Spleen (tissue), 11 donors: ENCODE measurements at regions not wholly inside any gene's neighbourhood (a gene's known extent, or its start where the extent isn't known, plus 50 kb on each side); places are given as distances from the start of the nearest gene placed in this dataset.

ENCODE experiments used
- DNase-seq: peaks from one replicate; pipeline ENCODE4 v3.0.0-alpha.2; 2020
- H3K27ac ChIP-seq, 8 donors: fragments of 200-600 bp; sonication (generic) in 7 of 8; 1 replicate in 4 of 8; 2 replicates in 4 of 8; pipeline versions ENCODE4 v1.5.0 to v1.8.0; 2016 to 2021; ENCODE audit warnings: inconsistent platforms in 4 of 8, mild to moderate bottlenecking in 4 of 8, moderate library complexity in 1 of 8
- H3K27me3 ChIP-seq, 7 donors: fragments of 200-600 bp; sonication (generic) in 6 of 7; replicated peaks in 1 of 7; 1 replicate in 4 of 7; 2 replicates in 3 of 7; pipeline versions ENCODE4 v1.5.0 to v1.8.0; 2016 to 2021; ENCODE audit warnings: inconsistent platforms in 3 of 7, mild to moderate bottlenecking in 1 of 7
- H3K36me3 ChIP-seq, 6 donors: fragments of 200-600 bp; sonication (generic) in 5 of 6; 1 replicate in 4 of 6; 2 replicates in 2 of 6; pipeline versions ENCODE4 v1.5.0 to v1.8.0; 2016 to 2021; ENCODE audit warnings: inconsistent platforms in 2 of 6
- H3K4me1 ChIP-seq, 6 donors: fragments of 200-600 bp; sonication (generic) in 5 of 6; 1 replicate in 3 of 6; 2 replicates in 3 of 6; pipeline versions ENCODE4 v1.5.0 to v1.8.0; 2016 to 2021; ENCODE audit warnings: inconsistent platforms in 3 of 6
- H3K4me3 ChIP-seq, 8 donors: fragments of 200-600 bp; sonication (generic) in 7 of 8; 1 replicate in 4 of 8; 2 replicates in 4 of 8; pipeline versions ENCODE4 v1.5.0 to v1.8.0; 2016 to 2021; ENCODE audit warnings: inconsistent platforms in 4 of 8, mild to moderate bottlenecking in 4 of 8, moderate library complexity in 2 of 8
- H3K9me3 ChIP-seq, 8 donors: fragments of 200-600 bp; sonication (generic) in 7 of 8; 1 replicate in 4 of 8; 2 replicates in 4 of 8; pipeline versions ENCODE4 v1.5.0 to v1.8.0; 2016 to 2021; ENCODE audit warnings: inconsistent platforms in 4 of 8
- POLR2A ChIP-seq, 3 donors: fragments of 450-650 bp; IDR thresholded peaks; one replicate each; pipeline ENCODE4 v1.5.1; 2017; ENCODE audit warnings: antibody characterized with exemption in 3 of 3, mild to moderate bottlenecking in 1 of 3
- POLR2AphosphoS5 ChIP-seq, 3 donors: sonication (generic); formaldehyde crosslinking; IDR thresholded peaks; one replicate each; pipeline ENCODE4 v1.5.1; 2017; ENCODE audit warnings: antibody characterized with exemption in 3 of 3
- WGBS, 5 donors: extraction: QIAGEN DNeasy Blood & Tissue Kit in 3 of 5; methylation state at CpG; one replicate each; pipeline versions ENCODE4 v1.1.5 to v1.1.7; 2013 to 2018; 5-methylcytosine and 5-hydroxymethylcytosine counted together
- intact Hi-C: fragments of 100-400 bp; cut with DNase I; formaldehyde crosslinking; loops from one replicate; pipeline ENCODE4 v1.15.0; 2023; ENCODE audit warnings: low total_unique reads
- TF ChIP-seq, protein P1 (sequence below), 11 experiments: fragments of 200-600 bp in 7 of 11; fragments of 450-650 bp in 4 of 11; sonication (generic) in 4 of 11; IDR thresholded peaks in 8 of 11; conservative IDR thresholded peaks in 3 of 11; 1 replicate in 7 of 11; 2 replicates in 4 of 11; pipeline versions ENCODE4 v1.4.0 to v1.8.0; 2016 to 2021; ENCODE audit warnings: antibody characterized with exemption in 11 of 11, inconsistent platforms in 4 of 11, mild to moderate bottlenecking in 1 of 11
- donor health status: healthy with polysubstance abuse.
- donor health status: DM: no; HTN: no; CAD: no; lungs with moderate emphysema.
- donor health status: DM: no; HTN: no; CAD: no.
- donor health status: Bipolar disorder and iron deficiency.
- donor health status: healthy.
- donor health status: DM: no; HTN: no; CAD: no.
- donor health status: DM: yes; HTN: yes; CAD: no.

DNA sequence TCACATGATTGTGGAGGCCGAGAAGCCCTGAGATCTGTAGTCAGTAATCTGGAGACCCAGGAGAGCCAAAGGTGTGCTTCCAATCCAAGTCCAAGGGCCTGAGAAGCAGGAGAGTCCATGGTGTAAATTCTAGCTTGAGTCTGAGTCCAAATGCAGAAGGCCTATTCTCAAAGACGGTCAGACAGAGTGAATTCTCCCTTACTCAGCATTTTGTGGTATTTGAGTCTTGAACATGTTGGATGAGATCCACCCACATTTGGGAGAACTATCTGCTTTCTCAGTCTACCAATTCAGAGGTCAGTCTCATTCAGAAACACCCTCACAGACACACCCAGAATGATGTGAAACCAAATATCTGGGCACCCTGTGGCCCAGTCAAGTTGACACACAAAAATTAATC, 128.8 kb upstream of the PTCH1 start:
- no peaks in the 10 kb centered on the region for H3K4me1 ChIP-seq
- H3K27me3 ChIP-seq, result no peaks in the 10 kb centered on the region
- no peak overlapping the region for H3K27ac ChIP-seq
- 86 to 93% (median 88%) methylated on average over 2 of the region's 2 CpGs for WGBS, 5 donors
- intact Hi-C loops, result no loop called here
- H3K36me3 ChIP-seq, result no peaks in the 10 kb centered on the region
- no peak overlapping the region for H3K4me3 ChIP-seq
- H3K9me3 ChIP-seq, result peaks cover 0 to 10% (median 3%) of the 10 kb centered on the region in 8 donors
- TF ChIP-seq, protein P1, sequence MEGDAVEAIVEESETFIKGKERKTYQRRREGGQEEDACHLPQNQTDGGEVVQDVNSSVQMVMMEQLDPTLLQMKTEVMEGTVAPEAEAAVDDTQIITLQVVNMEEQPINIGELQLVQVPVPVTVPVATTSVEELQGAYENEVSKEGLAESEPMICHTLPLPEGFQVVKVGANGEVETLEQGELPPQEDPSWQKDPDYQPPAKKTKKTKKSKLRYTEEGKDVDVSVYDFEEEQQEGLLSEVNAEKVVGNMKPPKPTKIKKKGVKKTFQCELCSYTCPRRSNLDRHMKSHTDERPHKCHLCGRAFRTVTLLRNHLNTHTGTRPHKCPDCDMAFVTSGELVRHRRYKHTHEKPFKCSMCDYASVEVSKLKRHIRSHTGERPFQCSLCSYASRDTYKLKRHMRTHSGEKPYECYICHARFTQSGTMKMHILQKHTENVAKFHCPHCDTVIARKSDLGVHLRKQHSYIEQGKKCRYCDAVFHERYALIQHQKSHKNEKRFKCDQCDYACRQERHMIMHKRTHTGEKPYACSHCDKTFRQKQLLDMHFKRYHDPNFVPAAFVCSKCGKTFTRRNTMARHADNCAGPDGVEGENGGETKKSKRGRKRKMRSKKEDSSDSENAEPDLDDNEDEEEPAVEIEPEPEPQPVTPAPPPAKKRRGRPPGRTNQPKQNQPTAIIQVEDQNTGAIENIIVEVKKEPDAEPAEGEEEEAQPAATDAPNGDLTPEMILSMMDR (IDR thresholded peaks at IDR 0.05 in 8 of 11, conservative IDR thresholded peaks at IDR 0.05 in 3 of 11), result no peak
- no peak for TF ChIP-seq POLR2A (IDR thresholded peaks at IDR 0.05)
- TF ChIP-seq POLR2AphosphoS5 (IDR thresholded peaks at IDR 0.05), result no peak
- DNase-seq, result no peak

DNA sequence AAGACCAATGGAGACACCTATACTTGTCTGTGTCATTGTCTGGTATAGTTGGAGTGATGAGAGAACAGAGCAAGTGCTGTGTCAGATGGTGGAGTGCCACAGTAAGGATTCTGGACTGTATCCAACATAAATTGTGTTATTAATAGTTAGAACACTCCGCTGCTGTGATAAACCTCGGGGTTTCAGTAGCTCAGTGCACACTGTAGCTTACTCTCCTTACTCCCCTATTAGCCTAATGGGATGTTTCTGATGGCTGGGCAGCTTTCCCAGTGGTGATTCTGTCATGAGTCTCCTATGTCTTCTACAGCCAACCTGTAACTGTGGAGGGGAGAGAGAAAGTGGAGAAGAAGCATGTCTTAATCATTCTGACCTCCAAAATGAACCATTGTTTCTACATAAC, 127.6 kb upstream of the PTCH1 start:
- no peak for DNase-seq
- intact Hi-C loops, result no loop called here
- no peak overlapping the region for H3K4me3 ChIP-seq
- TF ChIP-seq, protein P1 (IDR thresholded peaks at IDR 0.05 in 8 of 11, conservative IDR thresholded peaks at IDR 0.05 in 3 of 11), result no peak
- no peak for TF ChIP-seq POLR2AphosphoS5 (IDR thresholded peaks at IDR 0.05)
- no peak for TF ChIP-seq POLR2A (IDR thresholded peaks at IDR 0.05)
- H3K4me1 ChIP-seq, result no peaks in the 10 kb centered on the region
- 56 to 84% (median 81%) methylated on average over 2 of the region's 2 CpGs for WGBS, 5 donors
- no peaks in the 10 kb centered on the region for H3K27me3 ChIP-seq
- peaks cover 0 to 10% (median 3%) of the 10 kb centered on the region in 8 donors for H3K9me3 ChIP-seq
- H3K36me3 ChIP-seq, result no peaks in the 10 kb centered on the region
- H3K27ac ChIP-seq, result no peak overlapping the region

- Histone ChIP-seq H3K4me1 (no peaks in the 10 kb centered on the region), H3K27ac (no peak overlapping the region), H3K27me3 (no peaks in the 10 kb centered on the region), H3K9me3 (peaks cover 0 to 10% (median 3%) of the 10 kb centered on the region in 8 donors), H3K4me3 (no peak overlapping the region), H3K36me3 (no peaks in the 10 kb centered on the region)
- TF ChIP-seq POLR2AphosphoS5 (IDR thresholded peaks at IDR 0.05), result no peak
- no peak for TF ChIP-seq POLR2A (IDR thresholded peaks at IDR 0.05)
- TF ChIP-seq, protein P1 (IDR thresholded peaks at IDR 0.05 in 8 of 11, conservative IDR thresholded peaks at IDR 0.05 in 3 of 11), result no peak
- intact Hi-C loops, result no loop called here
- WGBS, 5 donors, result 62 to 77% (median 68%) methylated on average over 4 of the region's 4 CpGs
- no peak for DNase-seq
These were observed 126.8 kb upstream of the PTCH1 start for GRCh38 chr9:95643619-95644018.

GRCh38 chr9:95642189-95642588, 125.4 kb upstream of the PTCH1 start:
- DNase-seq, result no peak
- Histone ChIP-seq H3K4me1 (no peaks in the 10 kb centered on the region), H3K36me3 (no peaks in the 10 kb centered on the region), H3K27me3 (peaks cover 0 to 6% (median 0%) of the 10 kb centered on the region in 7 donors), H3K9me3 (peaks cover 0 to 21% (median 3%) of the 10 kb centered on the region in 8 donors), H3K4me3 (no peak overlapping the region), H3K27ac (no peak overlapping the region)
- intact Hi-C loops, result no loop called here
- no peak for TF ChIP-seq POLR2A (IDR thresholded peaks at IDR 0.05)
- TF ChIP-seq POLR2AphosphoS5 (IDR thresholded peaks at IDR 0.05), result no peak
- TF ChIP-seq, protein P1 (IDR thresholded peaks at IDR 0.05 in 8 of 11, conservative IDR thresholded peaks at IDR 0.05 in 3 of 11), result no peak
